Neuronal stem cell (in vitro differentiated cells): ENCODE measurements at regions not wholly inside any gene's neighbourhood (a gene's known extent, or its start where the extent isn't known, plus 50 kb on each side); places are given as distances from the start of the nearest gene placed in this dataset.

Experiments
- DNase-seq: peaks from one replicate; pipeline ENCODE4 v3.0.0-alpha.2; 2013; ENCODE audit warnings: low spot score
- H2AFZ ChIP-seq: one replicate; pipeline ENCODE4 v1.6.1; 2013; ENCODE audit warnings: mild to moderate bottlenecking, low read length, inconsistent platforms
- H2AK5ac ChIP-seq: 2 replicates; pipeline ENCODE4 v1.6.1; 2013; ENCODE audit warnings: low read depth, mild to moderate bottlenecking, inconsistent platforms, low read length, moderate library complexity, mixed read lengths
- H2BK120ac ChIP-seq: 2 replicates; pipeline ENCODE4 v1.6.1; 2013; ENCODE audit warnings: low read depth, mild to moderate bottlenecking, inconsistent platforms, low read length, moderate library complexity, mixed read lengths
- H2BK12ac ChIP-seq: one replicate; pipeline ENCODE4 v1.6.1; 2013; ENCODE audit warnings: low read length, inconsistent platforms
- H2BK15ac ChIP-seq: 2 replicates; pipeline ENCODE4 v1.6.1; 2013; ENCODE audit warnings: mild to moderate bottlenecking, low read length, inconsistent platforms, mixed read lengths
- H2BK5ac ChIP-seq: one replicate; pipeline ENCODE4 v1.6.1; 2013; ENCODE audit warnings: inconsistent platforms, mild to moderate bottlenecking, low read length, moderate library complexity
- H3K14ac ChIP-seq: one replicate; pipeline ENCODE4 v1.6.1; 2013; ENCODE audit warnings: low read length, inconsistent platforms
- H3K18ac ChIP-seq: 2 replicates; pipeline ENCODE4 v1.6.1; 2013; ENCODE audit warnings: low read length, inconsistent platforms
- H3K23ac ChIP-seq: 2 replicates; pipeline ENCODE4 v1.6.1; 2013; ENCODE audit warnings: low read depth, mild to moderate bottlenecking, mixed read lengths, low read length, inconsistent platforms; ENCODE audit not compliant: poor library complexity
- H3K27ac ChIP-seq: replicated peaks from 3 replicates; pipeline ENCODE4 v1.5.1; 2013; ENCODE audit warnings: low read length, inconsistent platforms
- H3K27me3 ChIP-seq, 3 experiments: 2 replicates each; pipeline ENCODE4 v1.6.1; 2013; ENCODE audit warnings: low read length in 3 of 3, mild to moderate bottlenecking in 2 of 3, inconsistent platforms in 1 of 3, low read depth in 1 of 3, mixed read lengths in 1 of 3, moderate library complexity in 1 of 3; ENCODE audit not compliant: control insufficient read depth in 3 of 3, insufficient read depth in 3 of 3
- H3K36me3 ChIP-seq, 2 donors: replicated peaks in 1 of 2; 2 replicates each; pipeline ENCODE4 v1.6.1; 2013; ENCODE audit warnings: low read length in 2 of 2; ENCODE audit not compliant: control insufficient read depth in 2 of 2, insufficient read depth in 2 of 2
- H3K4ac ChIP-seq: 2 replicates; pipeline ENCODE4 v1.6.1; 2013; ENCODE audit warnings: inconsistent platforms, mild to moderate bottlenecking, low read length, moderate library complexity
- H3K4me1 ChIP-seq, 2 donors: 1 replicate in 1 of 2; 2 replicates in 1 of 2; pipeline ENCODE4 v1.6.1; 2013; ENCODE audit warnings: low read length in 2 of 2, low read depth in 1 of 2; ENCODE audit not compliant: control insufficient read depth in 2 of 2, insufficient read depth in 1 of 2
- H3K4me2 ChIP-seq: one replicate; pipeline ENCODE4 v1.6.1; 2013; ENCODE audit warnings: mild to moderate bottlenecking, low read length, inconsistent platforms; ENCODE audit not compliant: insufficient read depth, poor library complexity, severe bottlenecking
- H3K4me3 ChIP-seq, 2 donors: 2 replicates each; pipeline ENCODE4 v1.5.1; 2013; ENCODE audit warnings: low read length in 2 of 2, mild to moderate bottlenecking in 2 of 2, inconsistent platforms in 1 of 2, moderate library complexity in 1 of 2
- H3K79me1 ChIP-seq: one replicate; pipeline ENCODE4 v1.6.1; 2013; ENCODE audit warnings: low read depth, mild to moderate bottlenecking, inconsistent platforms, low read length, moderate library complexity
- H3K9ac ChIP-seq: one replicate; pipeline ENCODE4 v1.6.1; 2013; ENCODE audit warnings: mild to moderate bottlenecking, low read depth, low read length, inconsistent platforms; ENCODE audit not compliant: poor library complexity
- H3K9me3 ChIP-seq, 2 donors: replicated peaks in 1 of 2; 2 replicates each; pipeline versions ENCODE3 to v1.6.1; 2013; ENCODE audit warnings: low read length in 2 of 2, mild to moderate bottlenecking in 2 of 2, inconsistent platforms in 1 of 2, low read depth in 1 of 2, mixed read lengths in 1 of 2, moderate library complexity in 1 of 2; ENCODE audit not compliant: control insufficient read depth in 2 of 2, insufficient read depth in 1 of 2
- H4K8ac ChIP-seq: one replicate; pipeline ENCODE4 v1.6.1; 2013; ENCODE audit warnings: low read depth, mild to moderate bottlenecking, inconsistent platforms, low read length, moderate library complexity
- H4K91ac ChIP-seq: one replicate; pipeline ENCODE4 v1.6.1; 2013; ENCODE audit warnings: low read length, low read depth, mild to moderate bottlenecking, inconsistent platforms; ENCODE audit not compliant: poor library complexity
- WGBS, 2 donors: extraction: QIAGEN DNeasy Blood & Tissue Kit; methylation state at CpG; one replicate each; pipeline ENCODE4 v1.1.7; 2013; ENCODE audit warnings: missing lambda C conversion rate in 2 of 2, mixed read lengths in 1 of 2; ENCODE audit not compliant: insufficient read length in 2 of 2, insufficient replicate concordance in 1 of 2; ENCODE audit errors: extremely low coverage in 2 of 2; 5-methylcytosine and 5-hydroxymethylcytosine counted together

GRCh38 chr14:84202486-84202885 is 1327.5 kb upstream of the FLRT2 start:
- no peaks in the 10 kb centered on the region for H3K27me3 ChIP-seq
- peak; percentile 4 for DNase-seq
- no peaks in the 10 kb centered on the region for H3K9me3 ChIP-seq
- no peak overlapping the region for H3K4me2 ChIP-seq
- H2BK12ac ChIP-seq: no peak overlapping the region
- H3K4me3 ChIP-seq: no peak overlapping the region
- no peak overlapping the region for H4K91ac ChIP-seq
- H3K18ac ChIP-seq: no peak overlapping the region
- H3K4me1 ChIP-seq: no peaks in the 10 kb centered on the region
- no CpG with 5 or more reads among the region's 2 CpGs for WGBS, 2 donors
- no peak overlapping the region for H3K4ac ChIP-seq
- H3K9ac ChIP-seq: no peak overlapping the region
- H2AFZ ChIP-seq: no peak overlapping the region
- no peaks in the 10 kb centered on the region for H3K79me1 ChIP-seq
- no peak overlapping the region for H3K27ac ChIP-seq
- no peak overlapping the region for H2BK15ac ChIP-seq
- H2BK120ac ChIP-seq: no peak overlapping the region
- H2AK5ac ChIP-seq: no peak overlapping the region
- no peak overlapping the region for H3K14ac ChIP-seq
- no peak overlapping the region for H2BK5ac ChIP-seq
- no peak overlapping the region for H3K23ac ChIP-seq
- no peak overlapping the region for H4K8ac ChIP-seq
- no peaks in the 10 kb centered on the region for H3K36me3 ChIP-seq

- Histone ChIP-seq H3K27ac (no peak overlapping the region), H2BK5ac (no peak overlapping the region), H2AFZ (no peak overlapping the region), H3K4me2 (no peak overlapping the region), H2BK15ac (no peak overlapping the region), H3K4ac (no peak overlapping the region), H3K27me3 (no peaks in the 10 kb centered on the region), H3K36me3 (no peaks in the 10 kb centered on the region), H2BK12ac (no peak overlapping the region), H4K91ac (no peak overlapping the region), H3K79me1 (no peaks in the 10 kb centered on the region), H3K9ac (no peak overlapping the region), H3K18ac (no peak overlapping the region), H3K4me1 (no peaks in the 10 kb centered on the region), H2AK5ac (no peak overlapping the region), H3K23ac (no peak overlapping the region), H2BK120ac (no peak overlapping the region), H3K14ac (no peak overlapping the region), H3K9me3 (no peaks in the 10 kb centered on the region), H4K8ac (no peak overlapping the region), H3K4me3 (no peak overlapping the region)
- DNase-seq: no peak
Measured at GRCh38 chr14:84203896-84204295, 1326.0 kb upstream of the FLRT2 start.

GRCh38 chr14:84208451-84208850 is 1321.5 kb upstream of the FLRT2 start:
- H3K79me1 ChIP-seq: no peaks in the 10 kb centered on the region
- no peak overlapping the region for H3K14ac ChIP-seq
- no peak overlapping the region for H4K91ac ChIP-seq
- no CpG with 5 or more reads among the region's 7 CpGs for WGBS, 2 donors
- H3K18ac ChIP-seq: no peak overlapping the region
- no peak overlapping the region for H4K8ac ChIP-seq
- no peaks in the 10 kb centered on the region for H3K27me3 ChIP-seq
- H3K27ac ChIP-seq: no peak overlapping the region
- H2AFZ ChIP-seq: no peak overlapping the region
- no peak overlapping the region for H3K23ac ChIP-seq
- no peak overlapping the region for H3K4ac ChIP-seq
- no peak overlapping the region for H2AK5ac ChIP-seq
- H3K36me3 ChIP-seq: no peaks in the 10 kb centered on the region
- H2BK5ac ChIP-seq: no peak overlapping the region
- no peak overlapping the region for H2BK15ac ChIP-seq
- no peak overlapping the region for H3K4me2 ChIP-seq
- H3K9me3 ChIP-seq: no peaks in the 10 kb centered on the region
- H3K9ac ChIP-seq: no peak overlapping the region
- H2BK12ac ChIP-seq: no peak overlapping the region
- H3K4me1 ChIP-seq: no peaks in the 10 kb centered on the region
- no peak overlapping the region for H2BK120ac ChIP-seq
- no peak overlapping the region for H3K4me3 ChIP-seq
- no peak for DNase-seq

- H3K18ac ChIP-seq: no peak overlapping the region
- no peaks in the 10 kb centered on the region for H3K36me3 ChIP-seq
- no peak overlapping the region for H2BK5ac ChIP-seq
- H3K9ac ChIP-seq: no peak overlapping the region
- H3K4me2 ChIP-seq: no peak overlapping the region
- no peaks in the 10 kb centered on the region for H3K27me3 ChIP-seq
- H2AK5ac ChIP-seq: no peak overlapping the region
- no peak overlapping the region for H3K4me3 ChIP-seq
- no peak overlapping the region for H4K91ac ChIP-seq
- no peaks in the 10 kb centered on the region for H3K79me1 ChIP-seq
- no peaks in the 10 kb centered on the region for H3K9me3 ChIP-seq
- no CpG with 5 or more reads among the region's 1 CpG for WGBS, 2 donors
- no peak overlapping the region for H2BK15ac ChIP-seq
- H3K4ac ChIP-seq: no peak overlapping the region
- no peak overlapping the region for H4K8ac ChIP-seq
- no peak overlapping the region for H2BK120ac ChIP-seq
- H2BK12ac ChIP-seq: no peak overlapping the region
- no peak for DNase-seq
- no peak overlapping the region for H3K23ac ChIP-seq
- no peak overlapping the region for H2AFZ ChIP-seq
- no peak overlapping the region for H3K27ac ChIP-seq
- H3K4me1 ChIP-seq: no peaks in the 10 kb centered on the region
- no peak overlapping the region for H3K14ac ChIP-seq
Measured at GRCh38 chr14:84209031-84209430, 1320.9 kb upstream of the FLRT2 start.
